Kidney (tissue), 13 donors: ENCODE measurements at regions not wholly inside any gene's neighbourhood (a gene's known extent, or its start where the extent isn't known, plus 50 kb on each side); places are given as distances from the start of the nearest gene placed in this dataset.

Experiments
- DNase-seq, 5 donors: peaks; one replicate each; pipeline ENCODE4 v3.0.0-alpha.2; 2013 to 2020
- FAIRE-seq: peaks from 2 replicates; lab custom pipeline; 2012; peaks lifted over from hg19 to GRCh38; lab: Jason Lieb, UNC
- H3K27ac ChIP-seq, 2 donors: one replicate each; pipeline ENCODE4 v1.7.0; 2013; ENCODE audit warnings: low read depth in 2 of 2, low read length in 2 of 2, inconsistent platforms in 1 of 2
- H3K27me3 ChIP-seq: one replicate; pipeline ENCODE4 v1.7.1; 2013; ENCODE audit warnings: low read length, inconsistent platforms; ENCODE audit not compliant: control insufficient read depth, insufficient read depth
- H3K36me3 ChIP-seq, 3 donors: one replicate each; pipeline versions ENCODE4 v1.7.0 to v1.7.1; 2013; ENCODE audit warnings: low read length in 3 of 3, control low read depth in 1 of 3, inconsistent platforms in 1 of 3; ENCODE audit not compliant: insufficient read depth in 3 of 3, control insufficient read depth in 2 of 3
- H3K4me1 ChIP-seq, 3 donors: one replicate each; pipeline versions ENCODE4 v1.7.0 to v1.7.1; 2013; ENCODE audit warnings: low read length in 3 of 3, inconsistent platforms in 1 of 3, low read depth in 1 of 3; ENCODE audit not compliant: control insufficient read depth in 2 of 3, insufficient read depth in 2 of 3
- H3K4me3 ChIP-seq, 3 donors: one replicate each; pipeline versions ENCODE4 v1.7.0 to v1.8.1; 2013; ENCODE audit warnings: low read length in 3 of 3, control low read depth in 1 of 3, inconsistent platforms in 1 of 3
- H3K9ac ChIP-seq, 3 donors: one replicate each; pipeline versions ENCODE4 v1.7.0 to v1.7.1; 2013; ENCODE audit warnings: low read length in 3 of 3, control low read depth in 1 of 3, inconsistent platforms in 1 of 3
- H3K9me3 ChIP-seq, 3 donors: one replicate each; pipeline versions ENCODE4 v1.7.0 to v1.7.1; 2013; ENCODE audit warnings: low read length in 3 of 3, control low read depth in 1 of 3, inconsistent platforms in 1 of 3; ENCODE audit not compliant: control insufficient read depth in 2 of 3, insufficient read depth in 1 of 3
- CTCF ChIP-seq: IDR thresholded peaks from 3 replicates; pipeline ENCODE4 v1.5.1; 2012; ENCODE audit warnings: mild to moderate bottlenecking, moderate library complexity, borderline replicate concordance; ENCODE audit not compliant: insufficient read depth; ENCODE audit errors: extremely low read depth
- intact Hi-C: fragments of 100-400 bp; cut with DNase I; formaldehyde crosslinking; loops from one replicate; pipeline ENCODE4 v1.11.1; 2022
- donor health status: control.
- donor health status: control.
- donor health status: control.
- donor health status: control.
- donor health status: control.
- donor health status: DM: yes; HTN: yes; CAD: no.
- donor health status: Normal renal cell carcinoma (clear cell type).

GRCh38 chr5:175384724-175385552 lies 59.0 kb downstream of the DRD1 start:
- FAIRE-seq (no peak), DNase-seq (no peak)
- H3K36me3 ChIP-seq, result no peaks in the 10 kb centered on the region
- no peak for TF ChIP-seq CTCF
- no peak overlapping the region for H3K27ac ChIP-seq
- intact Hi-C loops, result no loop called here
- no peaks in the 10 kb centered on the region for H3K27me3 ChIP-seq
- no peaks in the 10 kb centered on the region for H3K4me1 ChIP-seq
- no peak overlapping the region for H3K4me3 ChIP-seq
- H3K9ac ChIP-seq, result no peak overlapping the region
- no peaks in the 10 kb centered on the region for H3K9me3 ChIP-seq

GRCh38 chr5:175383350-175383749 lies 60.6 kb downstream of the DRD1 start:
- DNase-seq, result no peak
- Histone ChIP-seq H3K9ac (no peak overlapping the region), H3K9me3 (no peaks in the 10 kb centered on the region), H3K36me3 (no peaks in the 10 kb centered on the region), H3K27ac (no peak overlapping the region), H3K4me1 (no peaks in the 10 kb centered on the region), H3K27me3 (no peaks in the 10 kb centered on the region), H3K4me3 (no peak overlapping the region)
- intact Hi-C loops, result no loop called here
- no peak for FAIRE-seq
- no peak for TF ChIP-seq CTCF

GRCh38 chr5:175382171-175382570 lies 61.8 kb downstream of the DRD1 start:
- FAIRE-seq (no peak), DNase-seq (no peak)
- no peak overlapping the region for H3K27ac ChIP-seq
- no peak overlapping the region for H3K4me3 ChIP-seq
- TF ChIP-seq CTCF, result no peak
- H3K4me1 ChIP-seq, result no peaks in the 10 kb centered on the region
- H3K9ac ChIP-seq, result no peak overlapping the region
- no peaks in the 10 kb centered on the region for H3K36me3 ChIP-seq
- H3K27me3 ChIP-seq, result no peaks in the 10 kb centered on the region
- intact Hi-C loops, result no loop called here
- no peaks in the 10 kb centered on the region for H3K9me3 ChIP-seq
